GM12892 (cell line): ENCODE measurements at regions not wholly inside any gene's neighbourhood (a gene's known extent, or its start where the extent isn't known, plus 50 kb on each side); places are given as distances from the start of the nearest gene placed in this dataset.

ENCODE experiments used
- DNase-seq: peaks from one replicate; pipeline ENCODE4 v3.0.0; 2011; ENCODE audit not compliant: insufficient read length
- FAIRE-seq: peaks from 2 replicates; lab custom pipeline; 2011; peaks lifted over from hg19 to GRCh38; lab: Jason Lieb, UNC
- POLR2A ChIP-seq: IDR thresholded peaks from 2 replicates; pipeline ENCODE4 v1.6.1; 2011; ENCODE audit warnings: low read depth, low read length, control low read depth
- POLR2AphosphoS5 ChIP-seq: IDR thresholded peaks from 2 replicates; pipeline ENCODE4 v1.6.1; 2011; ENCODE audit warnings: low read depth, low read length, control low read depth
- TAF1 ChIP-seq: IDR thresholded peaks from 2 replicates; pipeline ENCODE4 v1.6.1; 2011; ENCODE audit warnings: low read depth, mild to moderate bottlenecking, control low read depth, low read length, borderline replicate concordance

DNA sequence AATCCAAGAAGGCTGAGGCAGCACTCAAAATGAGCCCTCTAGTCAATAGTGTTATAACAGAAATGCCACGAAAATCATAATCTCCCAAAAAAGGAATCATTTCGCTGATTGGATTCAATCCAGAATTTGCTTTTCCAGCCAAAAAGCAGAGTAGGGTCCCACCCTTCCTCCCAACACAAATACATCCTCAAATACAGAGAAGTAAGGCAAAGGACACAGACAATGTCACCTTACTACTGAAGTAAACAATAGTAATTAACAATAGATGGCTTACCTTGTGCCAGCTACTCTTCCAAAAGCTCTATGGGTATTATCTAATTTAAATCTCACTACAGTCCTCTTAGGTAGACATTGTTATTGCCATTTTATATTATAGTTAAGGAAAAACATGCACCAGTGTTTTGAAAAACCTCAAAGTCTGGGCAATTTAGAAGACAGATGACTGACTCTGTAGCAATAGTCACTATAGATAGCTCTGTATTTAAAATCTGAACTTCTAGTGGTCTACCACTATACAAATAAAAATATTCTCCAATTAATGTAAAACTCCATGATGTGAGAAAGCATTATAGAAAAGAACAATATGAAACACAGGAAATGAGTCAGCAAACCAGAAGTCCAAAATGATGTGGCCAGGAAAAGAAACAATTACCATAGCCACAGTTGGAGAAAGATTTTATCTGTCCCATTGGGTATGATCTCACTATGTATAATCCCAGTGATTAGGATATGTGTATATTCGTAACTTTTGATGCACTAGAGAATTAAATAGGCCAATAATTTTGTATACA, 305.0 kb upstream of the ERBB4 start:
- TF ChIP-seq TAF1 (no peak), POLR2AphosphoS5 (no peak), POLR2A (no peak)
- no peak for DNase-seq
- no peak for FAIRE-seq

DNA sequence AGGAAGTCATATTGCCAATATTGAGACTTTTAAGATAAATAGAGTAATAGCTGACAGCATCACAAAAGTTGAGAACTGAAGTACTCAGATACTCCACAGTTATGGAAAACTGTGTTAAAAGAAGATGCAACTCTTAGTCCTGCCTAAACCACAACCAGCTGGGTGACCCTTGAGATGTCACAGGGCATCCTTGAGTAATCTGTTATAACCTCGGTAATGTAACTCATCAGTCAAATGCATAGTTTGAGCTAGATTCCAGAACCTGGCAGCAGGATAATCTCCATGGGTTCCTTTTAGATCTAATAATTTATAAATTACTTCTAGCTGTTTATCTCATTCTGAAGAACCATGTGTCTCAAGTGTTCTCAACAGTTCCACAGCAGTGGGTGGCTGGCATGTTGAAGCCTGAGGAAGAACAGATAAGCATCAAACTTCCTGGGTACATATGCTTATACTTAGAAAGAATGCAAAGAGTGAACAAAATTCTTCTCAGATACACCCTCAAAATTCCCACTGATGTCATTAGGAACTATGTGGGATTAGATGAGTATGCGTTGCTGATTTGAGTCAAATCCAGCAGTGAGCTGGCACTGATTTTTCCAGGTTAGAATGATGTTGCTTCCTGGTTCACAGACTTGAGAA, 304.1 kb upstream of the ERBB4 start:
- TF ChIP-seq POLR2AphosphoS5 (no peak), TAF1 (no peak), POLR2A (no peak)
- DNase-seq: no peak
- FAIRE-seq: no peak

DNA sequence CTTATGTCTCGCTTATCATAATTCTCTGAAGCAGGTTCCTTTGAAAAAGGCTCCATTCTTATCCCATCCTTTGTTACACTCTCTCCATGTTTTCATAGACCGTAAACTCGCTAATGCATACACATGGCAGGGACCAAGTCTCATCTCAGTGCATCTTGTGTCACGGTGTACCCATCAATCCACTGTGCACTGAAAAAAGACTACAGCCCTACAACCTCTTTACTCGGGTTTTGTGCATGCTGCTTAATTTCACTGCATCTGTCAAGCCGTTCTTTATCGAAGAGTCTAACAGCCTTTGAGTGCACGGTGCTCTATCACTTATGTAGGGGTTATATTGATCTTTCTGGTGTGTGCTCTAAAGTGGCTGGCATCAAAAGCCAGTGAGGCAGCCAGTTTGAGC, 302.9 kb upstream of the ERBB4 start:
- TF ChIP-seq POLR2A: no peak
- TF ChIP-seq POLR2AphosphoS5: no peak
- TF ChIP-seq TAF1: no peak
- DNase-seq (no peak), FAIRE-seq (no peak)

DNA sequence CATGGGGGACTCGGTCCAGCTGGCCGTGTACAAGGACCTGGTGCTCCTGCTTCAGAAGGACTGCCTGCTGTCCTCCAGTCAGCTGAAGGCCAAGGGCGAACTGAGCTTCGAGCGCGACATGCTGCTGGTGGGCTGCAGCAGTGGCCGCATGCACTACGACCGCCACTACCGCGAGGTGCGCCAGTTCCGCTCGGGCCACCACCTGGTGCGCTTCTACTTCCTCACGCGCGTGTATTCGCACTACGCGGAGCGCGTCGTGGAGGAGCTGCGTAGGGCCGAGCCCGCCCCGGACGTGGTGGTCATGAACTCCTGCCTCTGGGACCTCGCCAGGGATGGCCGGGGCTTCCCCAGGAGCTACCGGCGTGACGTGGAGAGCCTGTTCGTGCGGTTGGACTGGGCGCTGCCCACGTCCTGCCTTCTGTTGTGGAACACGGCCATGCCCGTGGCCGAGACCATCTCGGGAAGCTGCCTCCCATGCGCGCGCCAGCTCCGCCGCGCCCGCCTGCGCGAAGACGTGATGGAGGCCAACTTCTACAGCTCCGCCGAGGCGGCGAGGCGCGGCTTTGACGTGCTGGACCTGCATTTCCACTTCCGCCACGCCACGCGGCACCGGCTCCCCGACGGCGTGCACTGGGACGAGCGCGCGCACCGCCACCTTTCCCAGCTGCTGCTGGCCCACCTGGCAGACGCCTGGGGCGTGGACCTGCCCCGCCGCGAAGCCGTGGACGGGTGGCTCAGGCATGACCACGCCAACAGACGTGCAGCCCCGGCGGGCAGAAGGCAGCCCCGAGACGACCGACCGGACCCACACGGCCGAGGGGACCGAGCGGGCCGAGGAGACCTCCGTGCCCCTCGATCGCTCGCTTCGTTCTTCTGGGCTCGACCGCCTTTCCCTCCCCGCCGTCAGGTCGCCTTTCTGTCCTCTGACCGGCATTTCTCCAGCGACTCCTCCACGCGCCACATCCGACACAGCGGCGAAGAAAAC, 293.9 kb upstream of the ERBB4 start:
- no peak for TF ChIP-seq TAF1
- no peak for TF ChIP-seq POLR2AphosphoS5
- TF ChIP-seq POLR2A: no peak
- FAIRE-seq (no peak), DNase-seq (peak; percentile 7)

DNA sequence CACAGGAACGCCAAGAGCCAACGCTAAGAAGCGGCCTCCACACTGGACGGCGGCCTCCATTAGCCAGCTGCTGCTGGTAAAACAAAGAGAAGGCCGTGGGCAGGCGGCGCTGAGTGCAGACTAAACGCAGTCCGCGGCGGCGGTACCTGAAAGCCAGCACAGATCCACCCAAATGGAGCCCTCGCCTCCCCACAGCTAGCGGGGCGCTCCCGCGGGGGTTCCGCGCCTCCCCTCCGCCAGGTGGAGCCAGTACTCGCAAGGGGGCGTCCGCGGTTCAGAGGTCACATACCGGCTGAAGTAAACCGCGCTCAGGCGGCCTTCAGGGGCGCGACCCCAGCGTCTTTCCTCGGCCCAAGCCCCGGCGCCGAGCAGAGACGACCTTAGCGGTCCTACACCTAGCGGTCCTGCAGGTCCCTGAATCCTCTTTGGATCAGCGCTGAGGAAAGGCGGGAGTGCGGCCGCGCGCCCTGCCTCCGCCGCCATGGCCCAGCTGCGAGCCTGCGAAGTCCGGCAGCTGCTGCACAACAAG, 293.1 kb upstream of the ERBB4 start:
- FAIRE-seq: no peak
- TF ChIP-seq POLR2A (no peak), POLR2AphosphoS5 (no peak), TAF1 (no peak)
- DNase-seq: peak; percentile 5

DNA sequence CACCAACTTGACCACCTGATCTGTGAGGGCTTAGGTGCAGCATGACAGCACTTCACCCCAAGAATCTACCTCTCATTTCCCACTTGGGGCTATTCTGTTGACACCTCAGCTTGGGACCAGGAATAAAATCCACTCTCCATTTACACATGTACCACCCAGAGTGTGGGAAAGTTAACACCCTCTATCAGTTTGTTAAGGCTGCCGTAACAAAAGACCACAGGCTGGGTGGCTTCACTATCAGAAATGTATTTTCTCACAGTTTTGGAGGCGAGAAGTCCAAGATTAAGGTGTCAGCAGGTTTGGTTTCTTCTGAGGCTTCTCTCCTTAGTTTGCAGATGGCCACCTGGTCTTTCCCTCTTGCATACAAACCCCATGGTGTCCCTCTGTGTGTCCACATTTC, 277.7 kb upstream of the ERBB4 start:
- no peak for FAIRE-seq
- DNase-seq: no peak
- TF ChIP-seq TAF1 (no peak), POLR2A (no peak), POLR2AphosphoS5 (no peak)

DNA sequence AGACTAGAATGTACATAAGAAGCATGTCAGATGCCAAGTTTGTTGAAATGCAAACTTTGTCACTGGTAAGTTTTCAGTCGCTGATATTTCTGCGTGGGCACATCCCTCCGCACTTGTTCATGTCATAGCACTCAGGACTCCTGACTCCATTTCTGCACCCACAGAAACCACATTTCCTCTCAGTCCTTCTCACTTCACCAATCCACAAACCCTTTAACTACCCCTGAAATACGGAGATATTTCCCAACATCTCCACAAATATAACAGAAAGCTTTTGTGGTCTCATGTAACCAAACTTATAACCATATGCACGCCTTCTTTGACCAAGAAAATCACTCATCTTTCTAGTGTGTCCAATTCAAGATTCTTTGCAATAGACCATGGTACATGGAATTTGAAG, 276.9 kb upstream of the ERBB4 start:
- no peak for DNase-seq
- FAIRE-seq: no peak
- TF ChIP-seq POLR2AphosphoS5: no peak
- no peak for TF ChIP-seq TAF1
- no peak for TF ChIP-seq POLR2A

GRCh38 chr2:212814941-212815340, 276.3 kb upstream of the ERBB4 start:
- DNase-seq: no peak

GRCh38 chr2:212811921-212812320, 273.3 kb upstream of the ERBB4 start:
- DNase-seq (no peak), FAIRE-seq (no peak)
- no peak for TF ChIP-seq POLR2AphosphoS5
- no peak for TF ChIP-seq TAF1
- TF ChIP-seq POLR2A: no peak

More at GRCh38 chr2:212814941-212815340, 276.3 kb upstream of the ERBB4 start:
- no peak for FAIRE-seq
- no peak for TF ChIP-seq TAF1
- TF ChIP-seq POLR2A: no peak
- TF ChIP-seq POLR2AphosphoS5: no peak

GRCh38 chr2:212811036-212811805, 272.6 kb upstream of the ERBB4 start:
- DNase-seq (no peak), FAIRE-seq (no peak)
- no peak for TF ChIP-seq POLR2A
- TF ChIP-seq TAF1: no peak
- TF ChIP-seq POLR2AphosphoS5: no peak
